GM06990 (cell line): ENCODE measurements at regions not wholly inside any gene's neighbourhood (a gene's known extent, or its start where the extent isn't known, plus 50 kb on each side); places are given as distances from the start of the nearest gene placed in this dataset.

ENCODE experiments used
- DNase-seq: peaks from one replicate; pipeline ENCODE4 v3.0.0-alpha.2; 2011; ENCODE audit not compliant: insufficient read length; ENCODE audit errors: extremely low read depth
- H3K27me3 ChIP-seq: replicated peaks from 2 replicates; pipeline ENCODE4 v1.6.0; 2011; ENCODE audit warnings: low read length; ENCODE audit not compliant: control insufficient read depth, insufficient read depth
- H3K36me3 ChIP-seq: 2 replicates; pipeline ENCODE4 v1.5.1; 2011; ENCODE audit warnings: low read length; ENCODE audit not compliant: control insufficient read depth, insufficient read depth
- H3K4me3 ChIP-seq: replicated peaks from 2 replicates; pipeline ENCODE4 v1.5.1; 2011; ENCODE audit warnings: low read depth, mild to moderate bottlenecking, control low read depth, low read length
- CTCF ChIP-seq: IDR thresholded peaks from 2 replicates; pipeline ENCODE4 v1.5.1; 2011; ENCODE audit warnings: low read length, control low read depth, mild to moderate bottlenecking, inconsistent platforms; ENCODE audit not compliant: insufficient read depth, poor library complexity, severe bottlenecking

GRCh38 chr10:124300735-124301134 is 118.0 kb downstream of the OAT start:
- Histone ChIP-seq H3K36me3 (no peaks in the 10 kb centered on the region), H3K27me3 (no peaks in the 10 kb centered on the region), H3K4me3 (no peak overlapping the region)
- no peak for TF ChIP-seq CTCF
- no peak for DNase-seq

GRCh38 chr10:124300224-124300623 is 118.5 kb downstream of the OAT start:
- TF ChIP-seq CTCF = no peak
- H3K4me3 ChIP-seq = no peak overlapping the region
- no peaks in the 10 kb centered on the region for H3K36me3 ChIP-seq
- no peaks in the 10 kb centered on the region for H3K27me3 ChIP-seq
- DNase-seq = no peak

GRCh38 chr10:124299696-124300095 is 119.0 kb downstream of the OAT start:
- H3K36me3 ChIP-seq = no peaks in the 10 kb centered on the region
- DNase-seq = no peak
- no peak overlapping the region for H3K4me3 ChIP-seq
- no peaks in the 10 kb centered on the region for H3K27me3 ChIP-seq
- no peak for TF ChIP-seq CTCF

- H3K4me3 ChIP-seq = no peak overlapping the region
These were observed 119.8 kb downstream of the OAT start for GRCh38 chr10:124298891-124299290.

GRCh38 chr10:124296813-124297788 is 121.6 kb downstream of the OAT start:
- no peaks in the 10 kb centered on the region for H3K36me3 ChIP-seq
- no peaks in the 10 kb centered on the region for H3K27me3 ChIP-seq
- no peak for DNase-seq
- H3K4me3 ChIP-seq = no peak overlapping the region
- TF ChIP-seq CTCF = no peak

More at GRCh38 chr10:124298891-124299290, 119.8 kb downstream of the OAT start:
- DNase-seq = no peak
- H3K36me3 ChIP-seq = no peaks in the 10 kb centered on the region
- H3K27me3 ChIP-seq = no peaks in the 10 kb centered on the region
- no peak for TF ChIP-seq CTCF
